Breast epithelium (tissue), 4 donors: ENCODE measurements at regions not wholly inside any gene's neighbourhood (a gene's known extent, or its start where the extent isn't known, plus 50 kb on each side); places are given as distances from the start of the nearest gene placed in this dataset.

ENCODE experiments used
- DNase-seq, 2 donors: peaks; one replicate each; pipeline ENCODE4 v3.0.0-alpha.2; 2019; ENCODE audit warnings: low spot score in 2 of 2
- H3K27ac ChIP-seq, 2 donors: fragments of 200-600 bp; sonication (generic) in 1 of 2; one replicate each; pipeline ENCODE4 v1.5.1; 2016 to 2019; ENCODE audit warnings: mild to moderate bottlenecking in 1 of 2
- H3K27me3 ChIP-seq, 2 donors: fragments of 200-600 bp; sonication (generic) in 1 of 2; one replicate each; pipeline versions ENCODE4 v1.5.1 to v1.6.0; 2017 to 2019; ENCODE audit warnings: control low read depth in 1 of 2, mild to moderate bottlenecking in 1 of 2
- H3K36me3 ChIP-seq: fragments of 200-600 bp; one replicate; pipeline ENCODE4 v1.5.1; 2019
- H3K4me1 ChIP-seq, 2 donors: fragments of 200-600 bp; sonication (generic); one replicate each; pipeline ENCODE4 v1.5.1; 2016 to 2019; ENCODE audit warnings: control low read depth in 1 of 2
- H3K4me3 ChIP-seq, 3 donors: fragments of 200-600 bp; sonication (generic); 1 replicate in 2 of 3; 2 replicates in 1 of 3; pipeline ENCODE4 v1.5.1; 2016 to 2019; ENCODE audit warnings: mild to moderate bottlenecking in 3 of 3, moderate library complexity in 2 of 3
- H3K9me3 ChIP-seq, 2 donors: fragments of 200-600 bp; sonication (generic) in 1 of 2; one replicate each; pipeline ENCODE4 v1.5.1; 2016 to 2019; ENCODE audit warnings: control low read depth in 1 of 2
- POLR2A ChIP-seq: fragments of 450-650 bp; IDR thresholded peaks from one replicate; pipeline ENCODE4 v1.6.1; 2016; ENCODE audit warnings: antibody characterized with exemption, mild to moderate bottlenecking, moderate library complexity
- POLR2AphosphoS5 ChIP-seq, 3 donors: sonication (generic); formaldehyde crosslinking; IDR thresholded peaks; one replicate each; pipeline ENCODE4 v1.6.1; 2017; ENCODE audit warnings: antibody characterized with exemption in 3 of 3
- intact Hi-C: fragments of 100-400 bp; cut with DNase I; formaldehyde crosslinking; loops from one replicate; pipeline ENCODE4 v1.15.1; 2023; ENCODE audit warnings: low total_unique reads
- TF ChIP-seq, protein P1 (sequence below), 3 donors: fragments of 450-650 bp; IDR thresholded peaks; one replicate each; pipeline ENCODE4 v1.5.1; 2016 to 2017; ENCODE audit warnings: antibody characterized with exemption in 3 of 3, mild to moderate bottlenecking in 3 of 3, moderate library complexity in 3 of 3

DNA sequence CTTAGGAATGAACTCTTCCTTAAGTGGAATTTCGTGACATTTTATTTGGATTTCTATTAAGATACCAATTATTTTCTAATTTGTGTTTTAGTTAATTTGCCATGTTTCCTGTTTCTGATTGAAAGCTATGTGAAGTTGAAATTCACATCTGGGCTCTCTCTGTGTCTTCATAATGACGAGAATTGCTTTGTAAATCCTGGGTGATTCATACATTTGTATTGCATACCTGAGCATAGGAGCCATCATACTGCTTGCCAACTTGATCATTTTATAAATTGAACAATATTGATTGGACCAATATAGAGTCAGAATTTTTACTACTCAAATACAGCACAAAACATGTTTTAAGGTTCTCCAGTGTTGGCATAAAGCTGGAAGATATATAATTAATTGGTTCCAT is 817.9 kb downstream of the BRINP3 start:
- H3K4me1 ChIP-seq: no peaks in the 10 kb centered on the region
- H3K27me3 ChIP-seq: no peaks in the 10 kb centered on the region
- no peaks in the 10 kb centered on the region for H3K36me3 ChIP-seq
- no peak for DNase-seq
- H3K27ac ChIP-seq: no peak overlapping the region
- no peak for TF ChIP-seq POLR2AphosphoS5 (IDR thresholded peaks at IDR 0.05)
- TF ChIP-seq, protein P1, sequence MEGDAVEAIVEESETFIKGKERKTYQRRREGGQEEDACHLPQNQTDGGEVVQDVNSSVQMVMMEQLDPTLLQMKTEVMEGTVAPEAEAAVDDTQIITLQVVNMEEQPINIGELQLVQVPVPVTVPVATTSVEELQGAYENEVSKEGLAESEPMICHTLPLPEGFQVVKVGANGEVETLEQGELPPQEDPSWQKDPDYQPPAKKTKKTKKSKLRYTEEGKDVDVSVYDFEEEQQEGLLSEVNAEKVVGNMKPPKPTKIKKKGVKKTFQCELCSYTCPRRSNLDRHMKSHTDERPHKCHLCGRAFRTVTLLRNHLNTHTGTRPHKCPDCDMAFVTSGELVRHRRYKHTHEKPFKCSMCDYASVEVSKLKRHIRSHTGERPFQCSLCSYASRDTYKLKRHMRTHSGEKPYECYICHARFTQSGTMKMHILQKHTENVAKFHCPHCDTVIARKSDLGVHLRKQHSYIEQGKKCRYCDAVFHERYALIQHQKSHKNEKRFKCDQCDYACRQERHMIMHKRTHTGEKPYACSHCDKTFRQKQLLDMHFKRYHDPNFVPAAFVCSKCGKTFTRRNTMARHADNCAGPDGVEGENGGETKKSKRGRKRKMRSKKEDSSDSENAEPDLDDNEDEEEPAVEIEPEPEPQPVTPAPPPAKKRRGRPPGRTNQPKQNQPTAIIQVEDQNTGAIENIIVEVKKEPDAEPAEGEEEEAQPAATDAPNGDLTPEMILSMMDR (IDR thresholded peaks at IDR 0.05): no peak
- TF ChIP-seq POLR2A: no peak
- no peak overlapping the region for H3K4me3 ChIP-seq
- H3K9me3 ChIP-seq: no peaks in the 10 kb centered on the region
- intact Hi-C loops: no loop called here

GRCh38 chr1:189662190-189662589 is 815.5 kb downstream of the BRINP3 start:
- DNase-seq: no peak
- Histone ChIP-seq H3K27ac (no peak overlapping the region), H3K36me3 (no peaks in the 10 kb centered on the region), H3K4me3 (no peak overlapping the region), H3K4me1 (no peaks in the 10 kb centered on the region), H3K9me3 (no peaks in the 10 kb centered on the region), H3K27me3 (no peaks in the 10 kb centered on the region)
- intact Hi-C loops: no loop called here
- TF ChIP-seq POLR2AphosphoS5 (IDR thresholded peaks at IDR 0.05) (no peak), POLR2A (no peak)

DNA sequence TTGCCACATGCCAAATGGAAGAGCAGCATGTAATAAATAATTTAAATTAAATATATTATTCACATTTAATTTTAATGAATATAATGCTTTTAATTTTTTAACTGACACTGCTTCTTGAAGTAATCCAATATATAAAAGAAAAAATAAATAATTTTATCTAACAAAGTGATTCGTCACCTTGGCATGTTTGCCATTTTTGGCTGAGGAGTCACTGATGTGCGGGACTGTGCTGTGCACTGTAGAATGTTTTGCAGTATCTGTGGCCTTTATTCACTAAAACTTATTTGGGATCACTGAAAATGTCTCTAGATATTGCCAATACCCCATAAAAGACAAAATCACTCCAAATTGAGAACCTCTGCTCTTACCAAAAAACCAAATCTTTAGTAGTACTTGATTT is 807.8 kb downstream of the BRINP3 start:
- Histone ChIP-seq H3K27ac (no peak overlapping the region), H3K4me1 (no peaks in the 10 kb centered on the region), H3K36me3 (no peaks in the 10 kb centered on the region), H3K4me3 (no peak overlapping the region), H3K9me3 (no peaks in the 10 kb centered on the region), H3K27me3 (no peaks in the 10 kb centered on the region)
- DNase-seq: no peak
- intact Hi-C loops: no loop called here
- TF ChIP-seq POLR2A (no peak), POLR2AphosphoS5 (IDR thresholded peaks at IDR 0.05) (no peak)
- TF ChIP-seq, protein P1 (IDR thresholded peaks at IDR 0.05): no peak

GRCh38 chr1:189673217-189673616 is 804.4 kb downstream of the BRINP3 start:
- intact Hi-C loops: no loop called here
- TF ChIP-seq, protein P1 (IDR thresholded peaks at IDR 0.05): no peak
- no peak for TF ChIP-seq POLR2AphosphoS5 (IDR thresholded peaks at IDR 0.05)
- TF ChIP-seq POLR2A: no peak

GRCh38 chr1:189675712-189676244 is 801.9 kb downstream of the BRINP3 start:
- H3K4me1 ChIP-seq: no peaks in the 10 kb centered on the region
- no peak for DNase-seq
- no peaks in the 10 kb centered on the region for H3K9me3 ChIP-seq
- no peak overlapping the region for H3K4me3 ChIP-seq
- TF ChIP-seq POLR2A (no peak), POLR2AphosphoS5 (IDR thresholded peaks at IDR 0.05) (no peak)
- TF ChIP-seq, protein P1 (IDR thresholded peaks at IDR 0.05): no peak
- H3K27ac ChIP-seq: no peak overlapping the region
- intact Hi-C loops: no loop called here
- no peaks in the 10 kb centered on the region for H3K36me3 ChIP-seq
- no peaks in the 10 kb centered on the region for H3K27me3 ChIP-seq

More at GRCh38 chr1:189673217-189673616, 804.4 kb downstream of the BRINP3 start:
- Histone ChIP-seq H3K9me3 (no peaks in the 10 kb centered on the region), H3K27me3 (no peaks in the 10 kb centered on the region), H3K4me3 (no peak overlapping the region), H3K27ac (no peak overlapping the region), H3K4me1 (no peaks in the 10 kb centered on the region), H3K36me3 (no peaks in the 10 kb centered on the region)
- no peak for DNase-seq

- Histone ChIP-seq H3K4me1 (no peaks in the 10 kb centered on the region), H3K4me3 (no peak overlapping the region), H3K36me3 (no peaks in the 10 kb centered on the region), H3K9me3 (no peaks in the 10 kb centered on the region), H3K27ac (no peak overlapping the region), H3K27me3 (no peaks in the 10 kb centered on the region)
- no peak for DNase-seq
- intact Hi-C loops: no loop called here
- no peak for TF ChIP-seq POLR2AphosphoS5 (IDR thresholded peaks at IDR 0.05)
These were observed 798.9 kb downstream of the BRINP3 start for GRCh38 chr1:189678779-189679178.
